ENCODE measurements at regions not wholly inside any gene's neighbourhood (a gene's known extent, or its start where the extent isn't known, plus 50 kb on each side); places are given as distances from the start of the nearest gene placed in this dataset.
"Not testable (repeated sequence)": the region's sequence is repeated elsewhere in the genome, so short reads cannot be mapped to it uniquely, and the experiment has no call there.

DNA sequence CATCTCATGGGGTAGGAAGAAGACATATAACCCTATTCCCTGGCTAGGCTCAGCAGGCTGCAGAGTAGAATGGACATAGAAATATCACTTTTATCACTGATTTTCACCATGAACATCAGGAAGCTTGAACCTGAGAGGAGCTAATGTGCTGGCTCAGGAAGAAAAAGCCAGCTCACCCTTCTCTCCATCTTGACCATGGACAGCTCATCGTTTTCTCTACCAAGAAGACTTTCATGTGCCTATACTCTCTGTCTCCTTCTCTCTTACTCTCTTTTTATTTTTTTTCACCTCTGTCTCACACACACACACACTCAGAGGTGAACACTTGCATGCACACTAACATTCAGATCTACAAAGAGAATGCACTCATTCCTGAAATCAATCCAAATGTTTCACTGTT is 372.8 kb upstream of the CNTNAP5 start:
- no peaks in the 10 kb centered on the region for H3K4me1 ChIP-seq
- no peak overlapping the region for H3K27ac ChIP-seq
- TF ChIP-seq, protein P1, sequence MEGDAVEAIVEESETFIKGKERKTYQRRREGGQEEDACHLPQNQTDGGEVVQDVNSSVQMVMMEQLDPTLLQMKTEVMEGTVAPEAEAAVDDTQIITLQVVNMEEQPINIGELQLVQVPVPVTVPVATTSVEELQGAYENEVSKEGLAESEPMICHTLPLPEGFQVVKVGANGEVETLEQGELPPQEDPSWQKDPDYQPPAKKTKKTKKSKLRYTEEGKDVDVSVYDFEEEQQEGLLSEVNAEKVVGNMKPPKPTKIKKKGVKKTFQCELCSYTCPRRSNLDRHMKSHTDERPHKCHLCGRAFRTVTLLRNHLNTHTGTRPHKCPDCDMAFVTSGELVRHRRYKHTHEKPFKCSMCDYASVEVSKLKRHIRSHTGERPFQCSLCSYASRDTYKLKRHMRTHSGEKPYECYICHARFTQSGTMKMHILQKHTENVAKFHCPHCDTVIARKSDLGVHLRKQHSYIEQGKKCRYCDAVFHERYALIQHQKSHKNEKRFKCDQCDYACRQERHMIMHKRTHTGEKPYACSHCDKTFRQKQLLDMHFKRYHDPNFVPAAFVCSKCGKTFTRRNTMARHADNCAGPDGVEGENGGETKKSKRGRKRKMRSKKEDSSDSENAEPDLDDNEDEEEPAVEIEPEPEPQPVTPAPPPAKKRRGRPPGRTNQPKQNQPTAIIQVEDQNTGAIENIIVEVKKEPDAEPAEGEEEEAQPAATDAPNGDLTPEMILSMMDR (IDR thresholded peaks at IDR 0.05) = no peak
- H3K27me3 ChIP-seq = no peaks in the 10 kb centered on the region
- no peaks in the 10 kb centered on the region for H3K36me3 ChIP-seq
- DNase-seq = no peak
- intact Hi-C loops (cut with DNase I; ENCODE audit: low total_unique reads) = no loop called here
- no peak overlapping the region for H3K4me3 ChIP-seq
- H3K9me3 ChIP-seq = no peaks in the 10 kb centered on the region

DNA sequence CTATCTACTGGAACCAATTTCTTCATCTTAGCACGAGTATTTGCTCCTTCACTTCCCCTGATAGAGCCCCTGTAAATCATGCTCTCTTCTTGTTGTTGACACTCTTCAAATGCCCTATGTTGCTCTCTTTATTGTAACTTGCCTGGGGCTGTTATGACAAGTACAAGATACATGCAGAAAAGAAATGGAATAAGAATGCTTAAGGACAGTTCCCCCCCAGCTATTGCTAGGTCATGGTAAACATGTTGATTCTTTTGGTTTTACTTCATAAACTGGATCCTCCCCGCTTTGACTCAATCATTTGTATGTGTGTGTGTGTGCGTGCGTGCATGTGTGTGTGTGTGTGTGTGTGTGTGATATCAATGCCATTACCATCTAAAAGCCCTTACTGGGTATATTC is 368.5 kb upstream of the CNTNAP5 start:
- no peak for DNase-seq
- intact Hi-C loops (cut with DNase I; ENCODE audit: low total_unique reads) = no loop called here
- Histone ChIP-seq H3K27me3 (no peaks in the 10 kb centered on the region), H3K4me3 (no peak overlapping the region), H3K27ac (no peak overlapping the region), H3K9me3 (no peaks in the 10 kb centered on the region), H3K36me3 (no peaks in the 10 kb centered on the region), H3K4me1 (no peaks in the 10 kb centered on the region)
- TF ChIP-seq, protein P1 (IDR thresholded peaks at IDR 0.05) = no peak

DNA sequence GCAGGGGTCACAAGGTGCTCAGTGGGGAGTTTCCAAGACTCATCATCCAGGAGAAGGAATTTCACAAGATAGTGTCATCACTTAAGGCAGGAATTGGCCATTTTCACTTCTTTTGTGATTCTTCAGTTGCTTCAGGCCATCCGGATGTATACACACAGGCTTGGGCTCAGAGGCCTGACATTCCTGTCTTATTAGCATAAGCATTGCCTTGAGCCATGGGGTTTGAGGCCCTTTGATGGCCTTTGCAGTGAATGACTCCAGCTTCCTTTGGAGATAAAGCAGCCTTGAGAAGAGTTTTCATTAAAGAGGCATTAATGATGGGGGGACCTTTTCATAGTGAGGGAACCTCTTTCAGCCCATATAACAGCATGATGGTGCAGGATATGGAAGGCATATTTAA is 366.0 kb upstream of the CNTNAP5 start:
- Histone ChIP-seq H3K36me3 (no peaks in the 10 kb centered on the region), H3K4me3 (no peak overlapping the region), H3K27ac (no peak overlapping the region), H3K9me3 (no peaks in the 10 kb centered on the region), H3K27me3 (no peaks in the 10 kb centered on the region), H3K4me1 (no peaks in the 10 kb centered on the region)
- no peak for DNase-seq
- intact Hi-C loops (cut with DNase I; ENCODE audit: low total_unique reads) = no loop called here
- TF ChIP-seq, protein P1 (IDR thresholded peaks at IDR 0.05) = no peak

DNA sequence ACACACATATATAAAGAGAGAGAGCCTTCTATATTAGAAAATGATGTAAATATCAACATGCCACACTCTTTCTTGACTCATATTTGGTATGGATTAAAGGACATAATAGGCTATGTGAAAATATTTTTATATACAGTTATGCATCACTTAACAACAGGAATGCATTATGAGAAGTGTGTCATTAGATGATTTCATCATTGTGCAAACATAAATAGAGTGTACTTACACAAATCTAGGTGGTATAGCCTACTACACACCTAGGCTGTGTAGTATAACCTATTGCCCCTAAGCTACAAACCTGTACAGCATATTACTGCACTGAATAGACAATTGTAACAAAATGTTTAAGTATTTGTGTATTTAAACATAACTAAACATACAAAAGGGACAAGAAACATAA is 354.8 kb upstream of the CNTNAP5 start:
- DNase-seq = no peak
- TF ChIP-seq, protein P1 (IDR thresholded peaks at IDR 0.05) = no peak
- H3K27ac ChIP-seq = no peak overlapping the region
- no peaks in the 10 kb centered on the region for H3K4me1 ChIP-seq
- H3K27me3 ChIP-seq = no peaks in the 10 kb centered on the region
- no peaks in the 10 kb centered on the region for H3K9me3 ChIP-seq
- intact Hi-C loops (cut with DNase I; ENCODE audit: low total_unique reads) = no loop called here
- H3K36me3 ChIP-seq = no peaks in the 10 kb centered on the region
- no peak overlapping the region for H3K4me3 ChIP-seq

DNA sequence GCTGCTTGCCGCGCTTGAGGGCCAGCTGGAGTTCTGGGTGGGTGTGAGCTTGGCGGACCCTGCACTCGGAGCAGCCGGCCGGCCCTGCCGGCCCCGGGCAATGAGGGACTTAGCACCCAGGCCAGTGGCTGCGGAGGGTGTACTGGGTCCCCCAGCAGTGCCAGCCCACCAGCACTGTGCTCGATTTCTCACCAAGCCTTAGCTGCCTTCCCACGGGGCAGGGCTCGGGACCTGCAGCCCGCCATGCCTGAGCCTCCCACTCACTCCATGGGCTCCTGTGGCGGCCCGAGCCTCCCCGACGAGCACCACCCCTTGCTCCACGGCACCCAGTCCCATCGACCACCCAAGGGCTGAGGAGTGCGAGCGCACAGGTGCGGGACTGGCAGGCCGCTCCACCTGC is 341.3 kb upstream of the CNTNAP5 start:
- H3K4me3 ChIP-seq; intact Hi-C loops (cut with DNase I; ENCODE audit: low total_unique reads); DNase-seq; H3K36me3 ChIP-seq; H3K9me3 ChIP-seq; H3K27ac ChIP-seq; H3K27me3 ChIP-seq; H3K4me1 ChIP-seq: not testable (repeated sequence)

DNA sequence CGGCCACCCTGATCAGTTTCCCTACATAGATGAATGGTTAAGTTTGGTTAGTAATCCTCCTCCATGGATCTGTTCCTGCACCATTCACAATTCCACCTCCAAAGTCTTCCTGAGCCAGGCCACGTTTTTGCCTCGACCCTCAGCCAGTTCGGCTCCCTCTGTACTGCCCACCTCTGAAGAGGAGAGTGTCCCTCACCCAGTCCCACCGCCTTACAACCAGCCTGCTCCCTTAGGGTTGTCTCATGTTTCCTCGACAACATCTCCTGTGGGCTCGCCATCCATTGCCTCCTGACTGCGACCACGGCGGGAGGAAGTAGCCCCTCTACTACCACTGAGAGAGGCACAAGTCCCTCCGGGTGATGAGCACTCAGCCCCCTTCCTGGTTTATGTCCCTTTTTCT is 338.0 kb upstream of the CNTNAP5 start:
- no peak overlapping the region for H3K4me3 ChIP-seq
- no peak overlapping the region for H3K27ac ChIP-seq
- DNase-seq = no peak
- H3K36me3 ChIP-seq = no peaks in the 10 kb centered on the region
- H3K9me3 ChIP-seq = peaks cover 0 to 6% (median 0%) of the 10 kb centered on the region in 3 donors
- H3K27me3 ChIP-seq = no peaks in the 10 kb centered on the region
- intact Hi-C loops (cut with DNase I; ENCODE audit: low total_unique reads) = no loop called here
- TF ChIP-seq, protein P1 (IDR thresholded peaks at IDR 0.05) = no peak
- no peaks in the 10 kb centered on the region for H3K4me1 ChIP-seq

Measured in tibial artery (tissue), 4 donors.